ENCODE measurements at regions not wholly inside any gene's neighbourhood (a gene's known extent, or its start where the extent isn't known, plus 50 kb on each side); places are given as distances from the start of the nearest gene placed in this dataset.

- TF ChIP-seq CTCF (IDR thresholded peaks at IDR 0.05; ENCODE audit: low read length) (no peak), EZH2phosphoT487 (IDR thresholded peaks at IDR 0.05; ENCODE audit: low read length) (no peak)
Observed at GRCh38 chr1:117793413-117793812, 136.0 kb downstream of the GDAP2 start.

Data from MM.1S (cell line).